Renal pelvis (tissue), 1 donor: ENCODE measurements at regions not wholly inside any gene's neighbourhood (a gene's known extent, or its start where the extent isn't known, plus 50 kb on each side); places are given as distances from the start of the nearest gene placed in this dataset.
"Not testable (repeated sequence)": the region's sequence is repeated elsewhere in the genome, so short reads cannot be mapped to it uniquely, and the experiment has no call there.

ENCODE experiments used
- DNase-seq: peaks from one replicate; pipeline ENCODE4 v3.0.0-alpha.2; 2013

DNA sequence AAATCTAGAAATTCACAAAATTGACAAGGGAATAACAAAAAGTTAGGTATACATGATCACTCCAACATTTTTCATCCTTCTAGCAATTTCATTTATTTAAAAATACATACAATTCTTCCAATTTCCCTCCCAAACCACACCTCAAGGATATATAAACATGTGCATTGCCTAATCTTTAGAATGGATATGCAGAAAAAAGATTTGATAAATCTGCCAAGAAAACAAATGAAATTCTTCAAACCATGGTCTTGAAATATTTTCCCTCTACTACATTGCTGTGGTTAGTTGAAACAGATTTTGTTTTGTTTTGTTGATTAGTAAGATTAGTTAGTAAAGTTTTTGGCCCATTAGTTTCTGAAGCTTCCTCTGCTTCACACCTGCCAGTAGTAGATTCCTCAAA is 703.3 kb upstream of the CCDC179 start:
- DNase-seq, result no peak

DNA sequence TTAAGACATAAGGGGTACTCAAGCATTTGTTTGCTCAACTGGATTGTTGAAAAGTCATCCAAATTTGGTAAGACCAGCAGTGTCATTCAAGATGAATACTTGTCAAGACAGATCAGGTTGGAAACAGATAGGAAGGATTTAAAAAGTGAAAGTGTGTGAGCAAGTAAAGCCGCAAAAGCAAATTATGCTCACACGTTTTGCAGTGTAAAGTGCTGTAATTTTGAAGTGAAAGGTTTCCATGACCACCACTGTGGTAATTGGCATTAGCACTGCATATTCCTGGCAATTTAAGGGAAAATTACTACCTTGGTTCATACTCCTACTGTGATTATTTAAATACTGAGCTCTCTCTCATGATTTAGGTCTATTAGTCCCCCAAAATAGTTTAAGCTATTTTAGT is 704.1 kb upstream of the CCDC179 start:
- DNase-seq, result no peak

DNA sequence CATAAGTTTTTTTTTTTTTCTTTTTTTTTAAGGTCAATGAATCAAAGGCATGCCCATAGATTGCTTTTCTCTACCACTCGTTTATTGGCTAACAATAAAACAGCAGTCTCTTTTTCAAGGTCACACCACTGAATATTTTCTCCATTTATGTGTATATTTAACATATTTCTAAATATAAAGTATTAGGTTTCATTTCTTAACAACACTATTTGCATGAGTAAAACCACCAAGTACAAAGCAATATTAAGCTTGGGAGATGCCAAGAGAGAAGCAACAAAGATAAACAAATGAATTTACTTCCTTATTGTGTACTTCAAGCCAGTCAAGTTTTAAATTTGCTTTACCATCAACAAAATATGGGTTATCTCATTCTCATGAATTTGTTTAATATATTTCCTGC is 708.9 kb upstream of the CCDC179 start:
- DNase-seq, result no peak

DNA sequence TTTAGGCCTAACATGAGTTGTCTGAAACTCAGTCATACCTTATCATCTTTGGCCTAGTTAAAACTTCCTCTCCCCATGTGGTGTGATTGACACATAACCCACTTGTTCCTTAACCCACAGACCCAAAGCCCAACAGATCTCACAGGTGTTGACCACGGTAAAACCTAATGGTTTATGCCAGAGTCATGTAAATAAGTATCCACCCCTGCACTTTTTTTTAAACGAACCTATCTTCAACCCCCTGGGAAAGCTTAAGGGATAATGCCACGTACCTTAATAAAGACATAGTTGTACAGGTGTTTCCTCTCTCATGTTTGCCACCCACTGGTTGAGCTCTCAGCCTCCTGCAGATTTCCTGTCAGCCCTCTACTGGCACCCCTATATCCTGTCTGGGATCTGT is 709.3 kb upstream of the CCDC179 start:
- no peak for DNase-seq

DNA sequence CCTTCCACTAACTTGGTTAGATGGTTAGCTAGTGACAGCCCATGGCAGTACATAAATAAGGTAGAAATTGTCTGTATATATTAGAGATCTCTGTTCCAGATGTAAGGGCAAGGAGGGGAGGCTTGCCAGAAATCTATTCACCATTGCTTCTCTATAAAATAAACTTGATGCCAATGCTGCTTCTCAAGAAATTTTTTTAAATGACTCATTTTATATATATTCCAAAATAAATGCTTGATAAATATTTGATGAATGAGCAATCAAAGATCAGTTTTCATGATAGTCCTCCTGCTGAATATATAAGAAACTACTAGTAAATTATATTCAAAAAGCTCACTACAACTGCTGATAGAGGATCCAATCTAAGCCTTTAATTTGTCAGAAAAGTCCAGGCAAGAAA is 710.6 kb upstream of the CCDC179 start:
- DNase-seq, result no peak

DNA sequence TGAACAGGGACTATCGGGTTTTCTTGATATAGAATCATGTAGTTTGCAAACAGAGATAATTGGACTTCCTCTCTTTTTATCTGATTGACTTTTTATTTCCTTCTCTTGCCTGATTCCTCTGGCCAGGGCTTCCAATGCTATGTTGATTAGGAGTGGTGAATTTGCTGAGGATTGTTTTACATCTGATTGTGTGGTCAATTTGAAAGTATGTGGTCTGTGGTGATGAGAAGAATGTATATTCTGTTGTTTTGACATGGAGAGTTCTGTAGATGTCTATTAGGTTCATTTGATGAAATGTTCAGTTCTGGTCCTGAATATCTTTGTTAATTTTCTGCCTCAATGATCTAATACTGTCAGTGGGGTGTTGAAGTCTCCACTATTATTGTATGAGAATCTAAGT is 713.2 kb upstream of the CCDC179 start:
- DNase-seq, result no peak

DNA sequence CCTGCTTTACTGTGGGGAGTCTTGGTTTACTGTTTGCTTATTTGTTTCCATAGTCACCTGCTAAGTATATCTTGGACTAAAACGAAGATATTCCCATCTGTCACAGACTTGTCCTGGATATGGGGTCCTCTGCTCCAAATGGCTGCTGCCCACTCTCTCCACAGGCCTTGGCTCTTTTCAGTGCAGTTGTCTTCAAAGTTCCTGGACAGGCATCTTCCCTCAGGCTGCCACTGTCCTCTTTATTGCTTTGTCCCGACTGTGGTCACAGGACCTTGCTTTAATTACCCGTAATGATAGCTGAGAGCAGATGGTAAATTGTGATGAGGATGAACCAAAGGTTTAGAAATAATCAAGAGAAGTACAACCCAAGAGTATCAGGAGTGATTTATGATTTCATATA is 713.9 kb upstream of the CCDC179 start:
- DNase-seq, result no peak

DNA sequence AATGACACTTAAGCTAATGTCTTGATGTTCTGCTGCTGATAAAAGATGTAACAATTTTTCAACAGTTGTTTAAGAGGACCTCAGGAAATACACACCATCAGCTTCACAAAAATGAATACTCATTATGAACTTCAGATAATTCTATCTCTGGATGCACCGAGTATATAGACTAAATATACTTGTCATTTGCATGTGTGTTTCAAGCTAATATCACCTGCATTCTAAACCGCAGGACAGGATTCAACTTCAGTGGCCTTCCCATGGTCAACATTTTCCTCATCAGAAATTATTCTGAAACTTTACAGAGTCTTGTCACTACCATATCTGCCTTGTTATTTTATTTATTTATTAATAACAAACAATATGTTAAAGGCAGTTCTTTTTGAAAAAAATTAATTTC is 717.0 kb upstream of the CCDC179 start:
- DNase-seq, result no peak

DNA sequence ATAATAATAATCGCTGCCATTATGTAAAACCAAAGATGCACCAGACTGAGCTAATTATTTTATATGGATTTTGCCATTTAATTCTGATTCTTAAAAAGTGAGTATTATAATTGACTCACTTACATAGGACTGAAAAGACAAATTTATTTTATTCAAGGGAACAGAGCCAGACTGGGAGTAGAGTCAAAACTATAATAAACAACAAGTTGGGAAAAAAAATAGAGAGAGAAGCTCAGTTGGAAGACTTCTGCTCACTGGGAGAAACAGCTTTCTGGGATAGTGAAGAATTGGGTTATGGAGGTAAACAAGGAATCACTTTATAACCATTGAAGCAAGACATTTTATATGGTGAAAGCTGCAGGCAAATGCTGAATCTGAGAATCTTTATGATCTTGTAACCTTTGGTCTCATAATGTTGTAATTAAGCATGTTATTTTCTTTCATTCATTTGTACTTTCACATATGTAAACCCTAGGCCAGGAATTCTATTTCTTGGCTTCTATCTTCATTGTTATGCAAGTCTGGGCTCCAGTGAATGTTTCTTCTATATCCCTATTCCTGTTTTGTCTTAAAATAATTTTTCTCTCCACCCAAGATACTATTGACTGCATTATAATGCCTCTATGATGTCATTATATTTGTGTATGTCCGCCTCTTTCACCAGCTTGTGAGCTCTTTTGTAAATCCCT is 725.3 kb upstream of the CCDC179 start:
- DNase-seq, result no peak

DNA sequence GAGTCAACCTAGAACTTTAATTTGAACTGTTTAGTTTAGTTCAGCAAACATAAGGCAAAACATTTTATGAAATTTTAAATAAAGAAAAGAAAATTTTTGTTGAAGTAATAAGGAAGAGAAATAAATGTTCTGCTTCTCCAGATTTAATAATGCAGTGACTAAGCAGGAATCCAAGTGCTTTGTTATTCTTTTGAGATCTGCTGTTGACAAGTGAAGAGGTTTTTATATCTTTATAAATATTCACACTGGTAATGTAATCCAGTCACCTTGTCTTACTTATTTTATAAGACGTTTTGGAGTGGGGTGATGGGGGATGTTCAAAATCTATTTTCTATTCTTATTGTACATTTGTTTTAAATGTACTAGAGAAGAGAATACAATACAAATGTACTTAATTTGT is 725.9 kb upstream of the CCDC179 start:
- no peak for DNase-seq

DNA sequence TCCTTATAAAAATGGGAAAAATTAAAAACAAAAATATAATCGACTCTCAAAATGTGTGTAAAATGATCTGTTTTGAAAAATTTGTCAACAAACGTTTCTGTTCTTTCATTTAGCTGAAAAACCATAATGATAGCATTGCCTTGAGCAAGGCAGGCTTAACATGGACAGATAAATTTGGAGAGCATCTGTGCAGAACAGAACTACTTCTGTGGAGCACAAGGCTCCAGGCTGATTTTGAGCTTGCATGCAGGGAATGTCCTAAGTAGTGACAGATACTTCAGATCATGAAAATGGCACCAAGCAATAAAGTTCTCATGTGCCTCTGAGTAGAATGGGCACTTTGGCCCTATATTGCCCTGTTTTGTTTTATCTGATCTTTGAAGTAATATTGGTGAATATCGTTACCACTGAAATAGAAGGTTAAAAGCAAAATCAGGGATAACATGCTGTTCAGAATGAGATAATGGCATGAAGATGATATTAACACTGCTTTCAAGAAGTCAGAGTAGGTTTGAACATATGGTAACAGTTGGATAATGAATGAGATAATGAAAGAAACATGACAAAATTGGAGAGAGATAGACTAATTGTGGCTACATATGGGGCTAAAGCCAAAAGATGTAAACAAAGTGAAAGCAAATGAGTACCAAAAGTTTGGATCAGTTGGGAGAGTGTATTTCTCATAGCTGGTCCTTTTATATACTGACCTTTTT is 730.5 kb upstream of the CCDC179 start:
- DNase-seq, result no peak

DNA sequence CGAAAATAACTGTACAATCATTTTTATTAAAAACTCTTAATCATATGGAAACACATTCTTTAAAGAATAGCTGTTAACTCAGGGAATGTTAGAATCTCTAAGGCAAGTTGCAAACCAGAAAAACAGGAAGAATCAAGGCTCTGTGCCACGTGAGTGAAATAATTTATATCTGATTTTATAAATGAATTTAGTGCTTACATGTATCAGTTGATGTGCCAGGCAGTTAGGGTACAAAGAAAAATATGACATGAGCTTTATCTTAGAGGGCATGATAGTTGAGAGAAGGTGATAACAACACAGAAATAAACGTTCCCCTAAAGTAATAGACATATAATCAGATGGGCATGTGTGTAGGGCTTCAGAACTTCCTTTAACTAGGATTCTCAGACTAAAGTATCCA is 734.5 kb upstream of the CCDC179 start:
- DNase-seq, result no peak

DNA sequence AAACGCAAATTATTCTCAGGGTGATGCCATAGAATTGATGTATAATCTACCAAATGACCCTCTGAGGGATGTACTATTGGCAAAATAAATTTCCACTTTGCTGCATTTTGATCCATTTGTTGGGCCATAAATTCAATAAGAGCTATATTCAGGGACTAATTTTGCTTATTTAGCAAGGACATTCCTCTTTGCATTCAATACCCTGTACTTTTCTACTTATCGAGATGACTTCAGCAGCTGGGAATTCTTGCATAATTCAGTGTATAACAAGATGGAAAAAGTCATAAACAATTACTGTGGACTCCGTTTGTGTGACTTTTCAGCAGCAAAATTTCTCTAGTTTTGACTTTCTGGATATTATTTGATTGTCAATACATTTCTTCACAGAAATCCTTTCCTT is 744.7 kb upstream of the CCDC179 start:
- DNase-seq, result no peak

DNA sequence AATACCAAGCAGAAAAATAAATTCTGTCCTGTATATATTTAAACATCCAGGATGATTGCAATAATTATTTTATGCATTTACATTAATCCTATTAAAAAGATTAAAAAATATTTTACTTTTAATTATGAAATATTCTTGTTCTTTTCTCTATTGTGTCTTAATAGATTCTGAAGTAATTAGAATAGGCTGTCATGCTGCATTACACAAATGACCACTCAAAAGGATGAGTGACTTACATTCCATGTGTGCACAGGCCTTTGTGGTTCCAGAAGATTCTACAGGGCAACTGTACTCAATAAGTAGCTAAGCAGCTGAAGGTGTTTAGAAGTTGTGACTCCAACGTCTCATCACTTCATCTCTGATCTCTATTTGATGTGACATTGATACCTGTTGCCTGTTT is 745.9 kb upstream of the CCDC179 start:
- DNase-seq, result no peak

DNA sequence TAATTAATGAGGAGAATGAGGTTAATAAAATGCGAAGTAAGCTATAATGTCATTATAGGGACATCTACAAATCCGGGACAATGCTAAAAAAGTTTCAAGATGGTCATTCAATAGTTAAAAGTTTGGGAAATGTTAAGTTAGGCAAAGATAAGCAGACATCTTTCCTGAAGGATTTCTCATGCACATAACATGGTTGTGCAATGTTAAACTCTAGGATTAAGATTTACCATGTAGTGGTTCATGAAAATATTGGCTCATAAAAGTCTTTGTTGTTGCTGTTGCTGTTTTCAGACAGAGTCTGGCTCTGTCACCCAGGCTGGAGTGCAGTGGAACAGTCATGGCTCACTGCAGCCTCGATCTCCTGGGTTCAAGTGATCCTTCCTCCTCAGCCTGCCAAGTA is 751.5 kb upstream of the CCDC179 start:
- DNase-seq, result no peak

DNA sequence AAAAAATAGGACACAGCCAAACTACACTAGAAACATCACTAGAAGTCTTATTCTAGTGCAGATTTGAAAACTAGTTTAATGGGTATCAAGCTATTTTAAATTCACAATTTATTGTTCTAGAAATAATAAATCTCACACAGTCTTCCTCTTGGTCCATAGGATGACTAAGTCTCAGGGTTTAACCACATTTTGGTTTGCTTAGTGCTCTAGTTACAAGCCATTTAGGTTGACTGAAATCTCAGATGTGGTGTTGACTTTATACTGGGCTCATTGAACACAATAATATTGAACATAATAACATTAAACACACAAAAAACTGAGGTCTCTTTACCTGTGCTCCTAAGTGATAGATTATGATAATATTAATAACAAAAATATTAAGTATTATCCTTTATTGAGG is 760.3 kb upstream of the CCDC179 start:
- no peak for DNase-seq

DNA sequence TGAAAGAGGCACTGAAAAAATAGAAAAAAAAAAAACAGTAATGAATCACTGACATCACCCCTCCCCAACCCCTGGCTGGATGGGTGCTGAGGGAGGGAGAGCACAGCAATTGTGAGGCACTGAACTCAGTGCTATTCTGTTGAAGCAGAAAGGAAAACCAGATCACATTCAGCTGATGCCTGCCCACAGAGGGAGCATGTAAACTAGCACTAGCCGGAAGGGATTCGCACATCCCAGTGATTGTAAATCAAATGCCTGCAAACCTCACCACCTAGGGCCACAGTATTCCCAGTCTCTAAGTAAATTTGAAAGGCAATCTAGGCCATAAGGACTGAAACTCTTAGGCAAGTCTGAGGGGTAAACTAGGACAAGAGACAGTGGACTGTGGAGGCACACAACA is 772.0 kb upstream of the CCDC179 start:
- DNase-seq, result no peak

DNA sequence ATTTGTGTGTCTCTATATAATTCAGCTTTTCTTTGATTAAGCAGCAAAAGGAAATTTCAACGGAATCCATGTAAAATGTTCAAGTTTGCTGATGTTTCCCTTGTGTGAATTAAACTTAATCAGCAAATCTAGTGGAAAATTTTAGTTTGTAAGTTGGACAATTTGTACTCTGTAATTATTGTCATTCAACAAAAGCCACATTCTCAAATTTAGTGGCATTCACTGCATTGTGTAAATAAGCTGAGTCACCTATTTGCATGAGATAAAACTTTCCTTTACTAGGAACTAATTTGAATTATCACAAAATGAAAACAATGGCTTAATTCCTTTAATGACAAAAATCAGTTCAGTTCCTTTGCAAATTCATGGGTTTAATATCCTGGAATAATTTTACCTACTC is 784.2 kb upstream of the CCDC179 start:
- DNase-seq, result no peak

DNA sequence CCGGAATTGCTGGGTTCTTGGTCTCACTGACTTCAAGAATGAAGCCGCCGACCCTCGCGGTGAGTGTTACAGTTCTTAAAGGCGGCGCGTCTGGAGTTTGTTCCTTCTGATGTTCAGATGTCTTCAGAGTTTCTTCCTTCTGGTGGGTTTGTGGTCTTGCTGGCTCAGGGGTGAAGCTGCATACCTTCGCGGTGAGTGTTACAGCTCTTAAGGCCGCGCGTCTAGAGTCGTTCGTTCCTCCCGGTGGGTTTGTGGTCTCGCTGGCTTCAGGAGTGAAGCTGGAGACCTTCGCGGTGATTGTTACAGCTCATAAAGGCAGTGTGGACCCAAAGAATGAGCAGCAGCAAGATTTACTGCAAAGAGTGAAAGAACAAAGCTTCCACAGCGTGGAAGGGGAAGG is 792.1 kb upstream of the CCDC179 start:
- DNase-seq, result not testable (repeated sequence)

DNA sequence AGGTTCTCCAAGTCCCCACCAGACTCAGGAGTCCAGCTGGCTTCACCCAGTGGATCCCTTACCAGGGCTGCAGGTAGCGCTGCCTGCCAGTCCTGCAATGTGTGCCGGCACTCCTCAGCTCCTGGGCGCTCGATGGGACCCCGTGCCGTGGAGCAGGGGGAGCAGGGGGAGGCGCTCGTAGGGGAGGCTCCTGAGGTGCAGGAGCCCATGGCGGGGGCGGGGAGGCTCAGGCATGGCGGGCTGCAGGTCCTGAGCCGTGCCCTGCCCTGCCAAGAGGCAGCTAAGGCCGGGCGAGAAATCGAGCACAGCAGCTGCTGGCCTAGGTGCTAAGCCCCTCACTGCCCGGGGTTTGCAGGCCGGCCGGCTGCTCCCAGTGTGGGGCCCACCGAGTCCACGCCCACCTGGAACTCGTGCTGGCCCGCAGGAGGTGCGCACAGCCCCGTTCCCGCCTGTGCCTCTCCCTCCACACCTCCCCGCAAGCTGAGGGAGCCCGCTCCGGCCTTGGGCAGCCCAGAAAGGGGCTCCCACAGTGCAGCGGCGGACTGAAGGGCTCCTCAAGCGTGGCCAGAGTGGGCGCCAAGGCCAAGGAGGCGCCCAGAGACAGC is 792.9 kb upstream of the CCDC179 start:
- DNase-seq, result no peak

DNA sequence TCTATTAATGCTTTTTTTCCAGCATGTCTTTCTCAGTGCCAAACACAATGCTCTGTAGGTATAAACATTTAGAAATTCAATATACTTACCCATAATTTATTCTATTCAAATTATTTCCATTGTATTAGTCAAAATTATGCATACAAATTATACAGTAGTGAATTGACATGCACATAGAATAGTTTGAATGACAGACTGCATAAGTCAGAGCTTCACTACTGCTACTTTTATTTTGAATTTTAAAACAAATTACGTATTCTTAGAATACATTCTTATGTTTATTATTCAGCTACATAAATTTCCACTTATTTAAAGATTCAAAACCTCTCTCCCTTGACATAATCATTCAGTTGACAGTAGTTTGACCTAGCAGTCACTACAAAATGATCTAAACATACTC is 808.0 kb upstream of the CCDC179 start:
- DNase-seq, result no peak

DNA sequence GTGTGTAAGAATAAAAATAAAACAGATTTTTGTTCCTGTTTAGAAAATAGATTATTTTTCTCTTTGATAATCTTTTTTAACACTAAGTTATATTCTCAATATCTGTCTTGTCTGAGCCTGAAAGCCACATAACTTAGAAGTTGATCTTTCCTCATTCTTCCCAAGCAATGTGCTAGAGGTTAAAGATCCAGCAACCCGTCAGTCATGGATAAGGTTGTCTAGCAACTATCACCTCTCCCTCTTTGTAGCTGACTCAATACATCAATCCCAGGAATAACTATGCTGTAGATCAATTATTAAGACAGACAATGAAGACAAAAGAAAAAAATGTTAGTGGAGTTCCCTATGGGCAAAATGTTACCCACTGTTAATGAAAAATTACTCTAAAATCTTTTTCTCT is 813.1 kb upstream of the CCDC179 start:
- DNase-seq, result no peak

DNA sequence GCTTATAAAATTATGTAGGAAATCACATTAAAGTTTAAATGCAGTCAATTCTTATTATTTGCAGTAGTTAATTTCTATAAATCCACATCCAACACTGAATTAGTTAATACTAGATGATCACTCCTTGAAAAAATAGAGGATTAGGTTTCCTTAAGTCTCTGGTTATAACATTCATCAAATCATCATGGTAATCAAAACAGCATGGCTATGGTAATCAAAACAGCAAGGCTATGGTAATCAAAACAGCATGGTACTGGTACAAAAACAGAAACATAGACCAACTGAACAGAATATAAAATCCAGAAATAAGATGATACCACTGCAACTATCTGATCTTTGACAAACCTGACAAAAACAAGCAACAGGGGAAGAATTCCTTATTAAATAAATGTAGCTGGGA is 814.6 kb upstream of the CCDC179 start:
- no peak for DNase-seq

DNA sequence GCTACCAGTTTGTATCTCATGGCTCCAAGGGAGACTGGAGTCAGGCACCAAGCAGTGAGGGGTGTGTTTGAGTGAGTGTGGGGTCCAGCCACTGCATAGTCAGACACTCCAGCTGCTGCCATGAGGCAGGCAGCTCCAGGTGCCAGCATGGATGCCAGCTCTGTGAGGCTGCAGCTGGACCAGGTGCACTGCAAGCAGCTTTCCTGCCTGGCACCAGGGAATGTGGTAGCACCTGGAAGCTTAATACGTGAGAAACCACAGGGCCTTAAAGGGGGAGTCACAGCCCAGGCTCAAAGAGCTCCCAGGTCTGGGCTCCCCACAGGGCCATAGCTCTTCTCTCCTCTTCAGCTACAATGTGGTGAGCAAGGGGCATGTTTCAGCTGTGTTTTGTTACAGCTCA is 817.8 kb upstream of the LUZP2 start:
- no peak for DNase-seq
